K562 (cell line): ENCODE measurements at regions not wholly inside any gene's neighbourhood (a gene's known extent, or its start where the extent isn't known, plus 50 kb on each side); places are given as distances from the start of the nearest gene placed in this dataset.
"Not testable (repeated sequence)": the region's sequence is repeated elsewhere in the genome, so short reads cannot be mapped to it uniquely, and the experiment has no call there.

ENCODE experiments used
- ATAC-seq: fragments of 200-7000 bp; cut with Tn5 transposase; 3 replicates; pipeline ENCODE4 v1.9.1; 2020; ENCODE audit warnings: moderate library complexity
- BruUV-seq: library from RNA; stranded (reverse); fragments of 400-500 nt; replicated peaks from 2 replicates; lab custom pipeline; 2021; lab: Mats Ljungman, UMichigan
- CTCF ChIA-PET: fragments of 300-600 bp; formaldehyde crosslinking; extraction: SDS; loops from one replicate; lab custom pipeline; 2021; ENCODE audit warnings: low intra/inter-chr PET ratio; lab: Yijun Ruan, JAX
- POLR2A ChIA-PET: fragments of 300-600, 350-650 bp; sonication (Branson Sonifier 250); formaldehyde crosslinking; extraction: SDS; loops from one replicate; lab custom pipeline; 2021; ENCODE audit warnings: antibody characterized with exemption, inconsistent platforms; lab: Yijun Ruan, JAX
- DNase-seq, 4 experiments: peaks; one replicate each; pipeline versions ENCODE4 v3.0.0 to v3.0.0-alpha.2; 2011 to 2018; ENCODE audit warnings: low spot score in 3 of 4, mixed read lengths in 3 of 4; ENCODE audit errors: extremely low read depth in 1 of 4
- FAIRE-seq: peaks from 2 replicates; lab custom pipeline; 2011; peaks lifted over from hg19 to GRCh38; lab: Jason Lieb, UNC
- H2AFZ ChIP-seq: 2 replicates; pipeline ENCODE4 v1.6.0; 2011; ENCODE audit warnings: low read depth, low read length, control low read depth, inconsistent platforms
- H3K27ac ChIP-seq: fragments of 200-600 bp; 3 replicates; pipeline ENCODE4 v1.8.0; 2011; ENCODE audit warnings: low read depth, mild to moderate bottlenecking, control low read depth, inconsistent platforms, low read length, moderate library complexity, mixed read lengths; ENCODE audit errors: extremely low read depth
- H3K27me3 ChIP-seq, 2 experiments: fragments of 300-600 bp in 1 of 2; 2 replicates in 1 of 2; 3 replicates in 1 of 2; pipeline versions ENCODE4 v1.6.0 to v1.8.0; 2011; ENCODE audit warnings: inconsistent platforms in 2 of 2, low read length in 2 of 2, mild to moderate bottlenecking in 1 of 2, mixed read lengths in 1 of 2, moderate library complexity in 1 of 2; ENCODE audit not compliant: control insufficient read depth in 2 of 2, insufficient read depth in 2 of 2
- H3K36me3 ChIP-seq: fragments of 300-600 bp; 3 replicates; pipeline ENCODE4 v1.8.0; 2011; ENCODE audit warnings: mild to moderate bottlenecking, low read length, inconsistent platforms; ENCODE audit not compliant: control insufficient read depth, insufficient read depth
- H3K4me1 ChIP-seq, 2 experiments: fragments of 200-600 bp in 1 of 2; replicated peaks in 1 of 2; 2 replicates in 1 of 2; 3 replicates in 1 of 2; pipeline versions ENCODE4 v1.5.1 to v1.8.0; 2011; ENCODE audit warnings: inconsistent platforms in 2 of 2, low read length in 2 of 2, mild to moderate bottlenecking in 1 of 2, mixed read lengths in 1 of 2, moderate library complexity in 1 of 2; ENCODE audit not compliant: control insufficient read depth in 2 of 2, insufficient read depth in 2 of 2
- H3K4me2 ChIP-seq: 2 replicates; pipeline ENCODE4 v1.6.1; 2011; ENCODE audit warnings: low read length, control low read depth, inconsistent platforms, mixed read lengths; ENCODE audit not compliant: insufficient read depth
- H3K4me3 ChIP-seq: fragments of 200-600 bp; sonication (generic), shearing (Covaris generic); 2 replicates; pipeline ENCODE4 v1.5.1; 2016; ENCODE audit warnings: control low read depth, inconsistent platforms
- H3K79me2 ChIP-seq: fragments of 200-600 bp; 3 replicates; pipeline ENCODE4 v1.8.0; 2011; ENCODE audit warnings: low read length, inconsistent platforms; ENCODE audit not compliant: control insufficient read depth, insufficient read depth
- H3K9ac ChIP-seq, 2 experiments: 2 replicates each; pipeline versions ENCODE4 v1.6.0 to v1.6.1; 2011; ENCODE audit warnings: low read depth in 2 of 2, low read length in 2 of 2, control low read depth in 1 of 2, inconsistent platforms in 1 of 2, mild to moderate bottlenecking in 1 of 2, mixed read lengths in 1 of 2; ENCODE audit not compliant: insufficient read depth in 1 of 2
- H3K9me1 ChIP-seq: one replicate; pipeline ENCODE4 v1.6.0; 2011; ENCODE audit warnings: inconsistent platforms, mild to moderate bottlenecking, low read length, moderate library complexity; ENCODE audit not compliant: control insufficient read depth, insufficient read depth
- H3K9me3 ChIP-seq: replicated peaks from 2 replicates; pipeline ENCODE4 v1.5.1; 2011; ENCODE audit warnings: low read depth, low read length, inconsistent platforms; ENCODE audit not compliant: control insufficient read depth, insufficient read depth
- H4K20me1 ChIP-seq: replicated peaks from 2 replicates; pipeline ENCODE4 v1.6.1; 2011; ENCODE audit warnings: low read length, inconsistent platforms, mixed read lengths; ENCODE audit not compliant: control insufficient read depth, insufficient read depth
- ADNP ChIP-seq: fragments of 200-800 bp; sonication (Bioruptor generic); IDR thresholded peaks from 2 replicates; pipeline ENCODE4 v1.6.1; 2016; ENCODE audit warnings: missing genetic modification characterization, missing compliant biosample characterization
- CBX5 ChIP-seq: IDR thresholded peaks from 2 replicates; pipeline ENCODE4 v1.6.1; 2014; ENCODE audit warnings: low read depth, borderline replicate concordance
- L3MBTL2 ChIP-seq: fragments of 450-650 bp; IDR thresholded peaks from 2 replicates; pipeline ENCODE4 v1.6.1; 2016; ENCODE audit warnings: mild to moderate bottlenecking, moderate library complexity
- SOX6 ChIP-seq: fragments of 450-650 bp; IDR thresholded peaks from 2 replicates; pipeline ENCODE4 v1.6.1; 2014; ENCODE audit warnings: mild to moderate bottlenecking
- TRIM24 ChIP-seq, 2 experiments: fragments of 450-650 bp; IDR thresholded peaks; 2 replicates each; pipeline ENCODE4 v1.6.1; 2016
- TRIM28 ChIP-seq: fragments of 450-650 bp; IDR thresholded peaks from 2 replicates; pipeline ENCODE4 v1.6.1; 2017
- ZBTB7A ChIP-seq: IDR thresholded peaks from 2 replicates; pipeline ENCODE4 v1.6.1; 2011; ENCODE audit warnings: low read depth, mild to moderate bottlenecking, low read length, moderate library complexity, borderline replicate concordance; ENCODE audit not compliant: control insufficient read depth
- ZNF12 ChIP-seq: sonication (generic); formaldehyde crosslinking; IDR thresholded peaks from 2 replicates; pipeline ENCODE4 v1.4.0; 2020; ENCODE audit warnings: mild to moderate bottlenecking, missing genetic modification reagents
- ZNF445 ChIP-seq: fragments of 250-450 bp; sonication (Bioruptor Pico); IDR thresholded peaks from 2 replicates; pipeline ENCODE4 v1.4.0; 2020; ENCODE audit warnings: low read depth, mild to moderate bottlenecking, moderate library complexity
- WGBS: fragments of 100-300 bp; shearing (Covaris generic); methylation state at CpG from one replicate; pipeline ENCODE4 v1.1.6; 2016; ENCODE audit warnings: low coverage, mixed read lengths; ENCODE audit not compliant: insufficient coverage; ENCODE audit errors: missing lambda C conversion rate; 5-methylcytosine and 5-hydroxymethylcytosine counted together
- in situ Hi-C: fragments of 300-500 bp; cut with MboI; formaldehyde crosslinking; loops from 4 replicates; pipeline ENCODE4 v1.15.0; 2018; ENCODE audit warnings: inconsistent platforms, mixed read lengths
- intact Hi-C: fragments of 100-400 bp; cut with micrococcal nuclease; formaldehyde crosslinking; loops from 2 replicates; pipeline ENCODE4 v1.14.2; 2022
- TF ChIP-seq, protein P1 (sequence below), 2 experiments: fragments of 150-350 bp in 1 of 2; IDR thresholded peaks; 2 replicates each; pipeline ENCODE4 v1.6.1; 2012 to 2016; ENCODE audit warnings: low read depth in 2 of 2, low read length in 2 of 2, mild to moderate bottlenecking in 1 of 2, moderate library complexity in 1 of 2
- TF ChIP-seq, protein P2 (sequence below): fragments of 250-450 bp; sonication (Bioruptor Pico); IDR thresholded peaks from 2 replicates; pipeline ENCODE4 v1.4.0; 2020; ENCODE audit warnings: mild to moderate bottlenecking

DNA sequence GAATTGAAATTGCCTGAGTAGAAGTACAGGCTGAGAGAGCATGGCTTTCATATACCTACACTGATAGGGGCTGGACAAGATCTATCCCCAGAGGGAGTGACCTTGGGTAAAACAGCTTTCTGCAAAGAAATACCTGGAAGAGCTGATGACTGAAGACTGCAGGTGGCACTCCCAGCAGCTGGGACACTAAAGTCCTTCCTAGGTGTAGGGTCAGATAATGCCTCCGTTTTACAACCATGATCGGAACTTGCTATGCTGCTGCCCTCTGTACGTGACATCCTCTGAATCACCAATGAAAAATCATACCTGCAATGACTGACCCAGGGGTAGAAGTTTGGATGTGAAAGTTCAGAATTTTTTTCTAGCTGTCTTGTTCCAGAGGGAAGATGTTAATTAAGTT is 107.2 kb upstream of the WDR1 start (continued):
- TF ChIP-seq, protein P1, sequence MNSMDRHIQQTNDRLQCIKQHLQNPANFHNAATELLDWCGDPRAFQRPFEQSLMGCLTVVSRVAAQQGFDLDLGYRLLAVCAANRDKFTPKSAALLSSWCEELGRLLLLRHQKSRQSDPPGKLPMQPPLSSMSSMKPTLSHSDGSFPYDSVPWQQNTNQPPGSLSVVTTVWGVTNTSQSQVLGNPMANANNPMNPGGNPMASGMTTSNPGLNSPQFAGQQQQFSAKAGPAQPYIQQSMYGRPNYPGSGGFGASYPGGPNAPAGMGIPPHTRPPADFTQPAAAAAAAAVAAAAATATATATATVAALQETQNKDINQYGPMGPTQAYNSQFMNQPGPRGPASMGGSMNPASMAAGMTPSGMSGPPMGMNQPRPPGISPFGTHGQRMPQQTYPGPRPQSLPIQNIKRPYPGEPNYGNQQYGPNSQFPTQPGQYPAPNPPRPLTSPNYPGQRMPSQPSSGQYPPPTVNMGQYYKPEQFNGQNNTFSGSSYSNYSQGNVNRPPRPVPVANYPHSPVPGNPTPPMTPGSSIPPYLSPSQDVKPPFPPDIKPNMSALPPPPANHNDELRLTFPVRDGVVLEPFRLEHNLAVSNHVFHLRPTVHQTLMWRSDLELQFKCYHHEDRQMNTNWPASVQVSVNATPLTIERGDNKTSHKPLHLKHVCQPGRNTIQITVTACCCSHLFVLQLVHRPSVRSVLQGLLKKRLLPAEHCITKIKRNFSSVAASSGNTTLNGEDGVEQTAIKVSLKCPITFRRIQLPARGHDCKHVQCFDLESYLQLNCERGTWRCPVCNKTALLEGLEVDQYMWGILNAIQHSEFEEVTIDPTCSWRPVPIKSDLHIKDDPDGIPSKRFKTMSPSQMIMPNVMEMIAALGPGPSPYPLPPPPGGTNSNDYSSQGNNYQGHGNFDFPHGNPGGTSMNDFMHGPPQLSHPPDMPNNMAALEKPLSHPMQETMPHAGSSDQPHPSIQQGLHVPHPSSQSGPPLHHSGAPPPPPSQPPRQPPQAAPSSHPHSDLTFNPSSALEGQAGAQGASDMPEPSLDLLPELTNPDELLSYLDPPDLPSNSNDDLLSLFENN (IDR thresholded peaks at IDR 0.05; ENCODE audit: low read depth in 2 of 2, low read length in 2 of 2) = no peak
- TF ChIP-seq ZBTB7A = no peak

DNA sequence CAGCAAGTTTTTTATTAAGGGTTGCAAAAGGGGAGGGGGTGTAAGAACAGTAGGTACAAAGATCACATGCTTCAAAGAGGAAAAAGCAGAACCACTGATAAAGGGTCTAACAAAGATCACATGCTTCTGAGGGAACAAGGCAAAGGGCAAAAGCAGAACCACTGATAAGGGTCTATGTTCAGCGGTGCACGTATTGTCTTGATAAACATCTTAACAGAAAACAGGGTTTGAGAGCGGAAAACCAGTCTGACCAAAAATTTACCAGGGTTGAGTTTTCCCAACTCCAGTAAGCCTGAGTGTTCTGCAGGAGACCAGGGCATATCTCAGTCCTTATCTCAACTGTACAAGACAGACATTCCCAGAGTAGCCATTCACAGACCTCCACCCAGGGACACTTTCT is 96.9 kb upstream of the WDR1 start:
- H3K9ac ChIP-seq, ATAC-seq, H4K20me1 ChIP-seq, H3K27me3 ChIP-seq, intact Hi-C loops, H3K4me2 ChIP-seq, H3K9me3 ChIP-seq, BruUV-seq, DNase-seq, POLR2A ChIA-PET, H2AFZ ChIP-seq, H3K9me1 ChIP-seq, H3K27ac ChIP-seq, FAIRE-seq, in situ Hi-C loops, H3K36me3 ChIP-seq, H3K79me2 ChIP-seq, H3K4me3 ChIP-seq, CTCF ChIA-PET: not testable (repeated sequence)
- peaks cover 6 to 16% of the 10 kb centered on the region in 2 experiments; a peak in 3 of 5 replicates for H3K4me1 ChIP-seq
- 0 out of 2 replicates have a peak, but pooled peaks have one; percentile 51 for TF ChIP-seq ZNF445 (CRISPR knock-in tag)
- TF ChIP-seq, protein P2, sequence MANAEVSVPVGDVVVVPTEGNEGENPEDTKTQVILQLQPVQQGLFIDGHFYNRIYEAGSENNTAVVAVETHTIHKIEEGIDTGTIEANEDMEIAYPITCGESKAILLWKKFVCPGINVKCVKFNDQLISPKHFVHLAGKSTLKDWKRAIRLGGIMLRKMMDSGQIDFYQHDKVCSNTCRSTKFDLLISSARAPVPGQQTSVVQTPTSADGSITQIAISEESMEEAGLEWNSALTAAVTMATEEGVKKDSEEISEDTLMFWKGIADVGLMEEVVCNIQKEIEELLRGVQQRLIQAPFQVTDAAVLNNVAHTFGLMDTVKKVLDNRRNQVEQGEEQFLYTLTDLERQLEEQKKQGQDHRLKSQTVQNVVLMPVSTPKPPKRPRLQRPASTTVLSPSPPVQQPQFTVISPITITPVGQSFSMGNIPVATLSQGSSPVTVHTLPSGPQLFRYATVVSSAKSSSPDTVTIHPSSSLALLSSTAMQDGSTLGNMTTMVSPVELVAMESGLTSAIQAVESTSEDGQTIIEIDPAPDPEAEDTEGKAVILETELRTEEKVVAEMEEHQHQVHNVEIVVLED (CRISPR knock-in tag) = 0 out of 2 replicates have a peak, but pooled peaks have one; percentile 11
- TF ChIP-seq ADNP (tag) = 0 out of 2 replicates have a peak, but pooled peaks have one; percentile 28
- TF ChIP-seq L3MBTL2 = 0 out of 2 replicates have a peak, but pooled peaks have one; percentile 14
- peak in 1 of 2 experiments; percentile 47; a peak in 1 of 4 replicates for TF ChIP-seq TRIM24 (IDR thresholded peaks at IDR 0.05)
- TF ChIP-seq CBX5 = 0 out of 2 replicates have a peak, but pooled peaks have one; percentile 46
- peak; percentile 67; the same call in 1 of the 2 replicates for TF ChIP-seq TRIM28
- TF ChIP-seq ZNF12 (CRISPR knock-in tag) = peak; percentile 75
- peak; percentile 21; the same call in 1 of the 2 replicates for TF ChIP-seq SOX6
- WGBS = 18% methylated on average over 3 of the region's 3 CpGs
